HG03521 (cell line): ENCODE measurements at regions not wholly inside any gene's neighbourhood (a gene's known extent, or its start where the extent isn't known, plus 50 kb on each side); places are given as distances from the start of the nearest gene placed in this dataset.
"Not testable (repeated sequence)": the region's sequence is repeated elsewhere in the genome, so short reads cannot be mapped to it uniquely, and the experiment has no call there.

ENCODE experiments used
- ATAC-seq: cut with Tn5 transposase; IDR thresholded peaks from one replicate; pipeline ENCODE4 v1.9.1; 2021; ENCODE audit warnings: mild to moderate bottlenecking, moderate library complexity; ENCODE audit not compliant: unreplicated experiment

DNA sequence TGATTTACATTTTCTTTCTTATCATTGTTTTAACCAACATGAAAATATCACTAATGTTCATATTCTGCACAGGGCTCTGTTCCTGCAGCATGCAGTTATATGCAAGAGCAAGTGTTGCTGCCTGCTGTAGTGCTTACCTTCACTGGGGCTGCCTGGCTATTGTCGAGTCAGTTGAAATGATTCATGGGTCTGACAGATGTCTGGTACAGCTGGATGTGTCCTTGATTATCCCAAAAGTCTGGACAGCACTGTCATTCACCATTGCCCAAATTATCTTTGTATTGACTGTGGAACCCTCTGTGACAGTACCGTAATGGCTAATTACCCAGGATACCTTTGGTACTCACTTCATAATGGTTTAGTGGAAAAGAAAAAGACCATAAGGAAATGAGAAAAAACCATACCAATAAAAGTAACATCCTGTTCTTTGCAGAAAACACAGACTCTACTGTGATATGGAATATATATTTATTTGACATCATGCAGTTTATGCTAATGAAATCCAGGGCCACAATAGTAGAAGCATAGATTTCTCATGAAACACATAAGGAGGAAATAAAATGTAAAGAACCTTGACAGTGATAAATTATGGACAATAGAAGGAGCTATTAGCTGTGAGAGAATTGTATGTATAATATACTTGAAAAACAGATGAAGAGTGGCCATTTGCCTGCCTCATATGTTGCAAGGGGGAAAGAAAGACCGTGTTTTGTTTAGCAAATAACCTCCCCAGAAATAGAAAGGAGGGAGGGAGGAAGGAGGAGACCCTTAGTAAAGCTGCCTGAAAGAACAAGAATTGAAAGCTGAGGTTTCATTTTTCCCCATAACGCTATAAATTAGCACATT, 249.8 kb upstream of the ATP5MC3 start:
- no peak for ATAC-seq

DNA sequence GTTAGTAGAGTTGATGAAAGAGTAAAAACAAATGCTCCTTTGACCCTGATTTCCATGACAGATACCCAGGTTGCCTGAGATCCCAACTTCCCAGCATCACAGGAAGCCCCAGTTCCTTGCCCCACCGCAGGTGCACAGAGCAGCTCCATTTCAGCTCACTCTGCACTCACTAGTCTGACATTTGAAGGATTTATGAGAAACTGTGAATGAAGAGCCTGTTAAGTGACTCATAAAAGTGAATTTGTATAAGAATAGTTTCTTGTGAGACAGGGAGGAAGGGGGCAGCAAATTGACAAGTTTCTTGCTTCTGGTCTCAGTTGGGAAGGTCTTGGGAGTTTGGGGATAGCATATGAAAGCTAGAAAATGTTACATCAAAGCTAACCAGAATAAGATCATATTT, 248.7 kb upstream of the ATP5MC3 start:
- no peak for ATAC-seq

DNA sequence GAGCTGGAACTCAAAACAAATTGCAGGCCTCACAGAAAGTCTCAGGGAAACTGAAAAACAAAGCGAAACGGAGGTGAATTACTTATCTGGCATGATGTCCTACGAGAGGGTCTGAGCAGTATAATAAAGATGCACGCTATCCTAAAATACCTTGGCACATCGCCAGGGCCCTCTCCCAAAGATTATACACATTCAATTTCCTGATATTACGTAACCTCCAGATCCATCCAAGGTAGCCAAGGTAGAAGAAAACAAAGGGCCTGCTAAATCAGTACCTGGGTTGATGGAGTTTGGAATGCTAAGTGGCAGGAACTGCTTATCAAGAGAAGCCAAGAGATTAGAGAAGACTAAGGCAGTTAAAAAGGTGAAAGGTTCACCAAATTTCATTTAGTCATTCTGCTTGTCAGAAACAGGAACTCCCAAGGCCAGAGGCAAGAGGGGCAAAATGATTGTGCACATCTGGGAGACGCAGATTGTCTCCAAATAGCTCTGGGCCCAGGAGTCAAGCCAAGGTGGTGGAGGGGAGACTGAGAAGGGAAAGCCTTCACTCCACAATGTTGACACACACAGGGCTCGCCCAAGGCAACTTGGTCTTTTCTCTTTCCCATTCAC, 236.8 kb upstream of the ATP5MC3 start:
- no peak for ATAC-seq

DNA sequence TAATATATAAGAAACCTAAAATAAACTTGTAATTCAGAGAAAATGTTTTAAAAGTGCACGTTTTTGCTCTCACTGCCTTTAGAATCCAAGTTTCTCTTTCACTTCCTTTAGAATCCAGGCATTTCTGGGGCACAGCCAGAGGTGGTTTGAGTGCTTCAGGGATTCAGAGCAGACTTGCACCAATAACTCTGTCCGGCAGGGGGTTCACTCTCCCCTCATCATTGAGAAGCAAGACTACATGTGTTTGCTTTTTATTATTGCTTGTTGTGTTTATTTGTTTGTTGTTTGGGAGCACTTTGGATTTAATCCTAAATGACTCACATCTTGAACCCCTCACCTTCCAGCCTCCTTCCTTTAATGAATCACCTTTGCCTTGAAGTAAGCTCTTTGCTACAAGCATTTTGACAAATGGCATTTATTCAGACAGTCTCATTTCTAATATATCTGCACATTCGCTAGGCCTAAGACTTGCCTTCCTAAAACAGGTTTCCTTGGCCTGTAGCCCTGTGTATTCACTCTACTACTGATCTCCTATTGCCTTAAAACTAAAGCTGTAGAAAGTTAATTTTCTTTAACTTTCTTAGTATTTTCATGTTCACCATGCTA, 233.5 kb upstream of the ATP5MC3 start:
- no peak for ATAC-seq

DNA sequence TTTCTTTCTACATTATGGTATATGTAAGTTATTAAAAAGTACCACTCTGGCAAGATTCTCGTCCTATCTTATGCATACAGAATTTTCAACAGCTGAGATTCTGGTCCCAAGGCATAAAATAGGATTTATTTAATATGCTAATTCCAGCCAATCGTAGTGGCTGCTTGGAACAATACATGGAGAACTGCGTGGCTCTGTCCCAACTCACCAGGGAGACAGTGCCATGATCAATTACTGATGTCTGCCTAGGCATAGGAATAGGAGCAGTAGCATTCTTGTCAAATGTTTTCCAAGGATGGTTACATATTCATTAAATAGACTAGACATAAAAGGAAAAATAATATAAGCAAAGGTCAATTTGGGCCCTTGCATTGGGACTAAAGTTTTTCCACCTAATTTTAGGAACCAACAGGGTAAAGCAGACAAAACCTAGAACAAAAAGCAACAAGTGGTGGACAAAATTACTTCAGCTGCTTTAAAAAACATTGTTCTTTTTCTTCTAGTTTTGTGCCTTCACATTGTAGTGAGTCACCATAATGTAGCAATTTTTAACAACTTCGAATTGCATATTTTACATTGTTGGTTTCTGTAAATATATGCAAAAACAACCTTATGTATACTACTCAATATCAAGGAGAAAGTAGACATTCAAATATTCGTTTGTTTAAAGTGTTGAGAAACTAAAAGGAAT, 232.8 kb upstream of the ATP5MC3 start:
- ATAC-seq, result no peak

DNA sequence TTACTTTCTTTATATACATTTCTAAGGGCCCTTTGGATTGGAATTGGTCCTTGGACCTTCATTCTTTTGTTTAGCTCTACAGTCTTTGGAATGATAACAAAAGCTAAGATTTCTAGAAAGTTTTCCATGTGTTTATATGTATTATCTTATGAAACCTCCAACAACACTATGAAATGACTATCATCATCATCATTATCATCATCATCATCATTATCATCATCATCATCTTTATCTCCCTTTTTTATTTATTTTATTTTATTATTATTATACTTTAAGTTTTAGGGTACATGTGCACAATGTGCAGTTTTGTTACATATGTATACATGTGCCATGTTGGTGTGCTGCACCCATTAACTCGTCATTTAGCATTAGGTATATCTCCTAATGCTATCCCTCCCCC, 229.4 kb upstream of the ATP5MC3 start:
- not testable (repeated sequence) for ATAC-seq

DNA sequence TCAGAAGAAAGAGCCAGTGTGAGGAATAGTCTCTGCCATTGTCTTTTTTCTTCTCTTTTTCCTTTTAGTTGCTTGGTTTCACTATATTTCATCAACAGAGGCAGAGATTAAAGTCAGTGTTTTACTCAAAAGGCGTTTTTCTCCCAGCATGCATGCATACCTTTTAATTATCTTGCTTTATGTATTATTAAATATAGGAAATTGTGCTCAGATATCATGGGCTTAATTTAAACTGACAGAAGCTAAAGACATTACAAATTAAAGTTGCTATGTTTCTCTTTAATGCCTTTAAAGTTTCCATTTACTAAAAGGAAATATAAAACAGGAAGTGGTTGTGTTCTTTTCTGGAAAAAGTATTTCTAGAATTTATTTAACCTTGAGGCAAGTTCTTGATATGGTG, 223.3 kb upstream of the ATP5MC3 start:
- ATAC-seq, result no peak

DNA sequence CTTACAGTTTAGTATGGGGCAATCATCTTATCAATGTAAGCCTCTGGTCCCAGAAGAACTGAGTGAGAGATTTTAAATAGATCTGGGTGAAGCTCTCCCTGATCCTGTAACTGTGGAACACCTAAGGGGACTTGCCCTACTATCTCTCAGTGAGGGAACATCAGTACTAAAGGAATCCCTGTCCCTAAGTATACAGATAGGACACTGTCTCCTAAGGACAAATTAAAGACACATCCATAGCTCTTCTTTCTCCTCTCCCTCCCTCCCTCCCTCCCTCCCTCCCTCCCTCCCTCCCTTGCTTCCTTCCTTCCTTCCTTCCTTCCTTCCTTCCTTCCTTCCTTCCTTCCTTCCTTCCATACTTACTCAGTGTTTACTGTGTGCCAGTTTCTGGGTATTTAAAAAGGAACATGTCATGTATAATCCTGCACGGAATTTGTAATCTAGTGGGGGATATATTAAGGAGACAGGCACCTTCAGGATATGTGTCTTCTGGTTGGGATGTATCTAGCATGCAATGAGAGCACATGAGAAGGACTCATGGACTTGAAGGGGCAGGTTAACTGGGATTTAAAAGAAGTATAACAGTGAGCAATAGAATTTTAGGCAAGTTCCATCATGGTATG, 222.2 kb upstream of the ATP5MC3 start:
- ATAC-seq, result no peak

DNA sequence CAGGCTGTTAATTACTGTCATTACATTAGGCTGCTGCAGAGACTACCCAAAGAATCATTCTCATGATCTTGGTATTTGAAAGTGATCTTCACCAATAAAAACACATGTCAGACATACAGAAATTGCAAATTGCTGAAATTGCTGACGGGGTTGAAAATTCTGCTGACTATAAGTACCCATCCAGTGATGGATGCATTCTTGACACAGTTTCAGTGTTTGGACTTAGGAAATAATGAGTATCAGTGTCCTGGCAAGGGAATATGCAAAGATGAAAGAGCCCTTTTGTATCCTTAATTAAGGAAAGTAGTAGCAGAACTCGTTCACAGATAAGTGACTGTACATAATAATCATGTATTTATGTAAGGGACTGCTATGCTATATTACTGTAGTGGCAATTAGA, 221.1 kb upstream of the ATP5MC3 start:
- no peak for ATAC-seq

DNA sequence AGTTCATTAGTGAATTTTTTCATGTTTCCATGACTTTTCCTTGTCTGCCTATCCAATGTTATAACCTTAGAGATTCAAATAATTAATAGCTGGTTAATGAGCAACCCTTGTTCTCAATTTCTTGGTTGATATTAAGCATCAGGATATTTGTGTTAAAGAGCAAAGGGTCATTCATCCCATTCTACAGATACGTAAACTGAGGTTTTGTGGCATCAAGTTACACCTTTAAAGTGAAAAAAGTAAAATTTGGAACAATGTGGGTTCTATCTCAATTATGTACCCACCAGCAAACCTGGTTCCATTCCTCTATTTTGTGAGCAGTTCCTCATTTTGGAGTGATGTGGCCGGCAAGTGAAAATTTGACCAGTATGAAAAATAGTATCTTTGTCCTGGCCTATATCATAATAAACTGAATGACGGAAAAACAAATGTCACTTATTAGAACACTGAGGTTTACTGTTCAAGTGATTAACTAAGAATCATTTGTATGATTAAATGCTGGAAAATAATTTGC, 220.5 kb upstream of the ATP5MC3 start:
- ATAC-seq, result no peak

DNA sequence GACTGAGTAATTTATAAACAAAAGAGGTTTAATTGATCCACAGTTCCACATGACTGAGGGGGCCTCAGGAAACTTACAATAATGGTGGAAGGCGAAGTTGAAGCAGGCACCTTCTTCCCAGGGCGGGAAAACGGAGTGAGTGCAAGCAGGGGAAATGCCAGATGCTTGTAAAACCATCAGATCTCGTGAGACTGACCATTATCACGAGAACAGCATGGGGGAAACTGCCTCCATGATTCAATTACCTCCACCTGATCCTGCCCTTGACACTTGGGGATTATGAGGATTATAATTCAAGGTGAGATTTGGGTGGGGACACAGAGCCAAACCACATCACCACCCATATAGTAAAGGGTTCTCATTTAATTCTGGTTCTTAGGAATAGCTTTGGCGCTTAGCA, 219.5 kb upstream of the ATP5MC3 start:
- no peak for ATAC-seq

DNA sequence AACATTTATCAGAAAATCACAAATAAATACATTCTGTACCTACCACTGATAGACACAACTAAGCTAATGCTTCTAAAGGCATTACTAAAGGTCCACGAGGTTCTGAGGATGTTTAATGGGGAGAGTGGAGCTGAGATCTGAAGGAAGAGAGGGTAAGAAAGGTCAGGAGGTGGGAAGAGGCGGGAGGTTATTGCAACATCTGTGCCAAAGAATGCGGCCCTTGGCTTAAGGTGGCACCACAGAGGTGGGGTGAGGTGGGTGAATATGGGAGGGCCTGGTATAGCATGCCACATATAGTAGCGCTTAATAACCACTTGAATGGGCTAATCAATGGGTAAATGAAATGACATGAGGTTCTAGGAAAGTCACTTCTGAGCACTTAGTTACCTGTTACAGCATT, 217.8 kb upstream of the ATP5MC3 start:
- ATAC-seq, result no peak

DNA sequence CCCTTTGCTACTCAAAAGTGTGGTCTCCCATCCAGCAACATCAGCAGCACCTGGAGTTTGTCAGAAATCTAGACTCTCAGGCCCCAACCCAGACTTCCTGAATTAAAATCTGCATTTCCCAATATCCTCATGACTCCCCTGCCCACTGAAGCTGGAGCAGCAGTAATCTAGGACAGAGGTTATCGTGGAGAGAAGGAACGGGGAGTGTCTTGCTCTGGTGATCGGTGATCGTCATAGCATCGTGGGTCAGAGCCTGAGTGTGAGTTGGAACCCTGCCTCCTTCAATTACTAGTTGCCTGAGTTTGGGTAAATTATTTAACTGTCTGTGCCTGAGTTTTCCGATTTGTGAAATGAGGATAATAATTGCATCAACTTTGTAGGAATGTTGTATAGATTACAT, 217.3 kb upstream of the ATP5MC3 start:
- ATAC-seq, result no peak

DNA sequence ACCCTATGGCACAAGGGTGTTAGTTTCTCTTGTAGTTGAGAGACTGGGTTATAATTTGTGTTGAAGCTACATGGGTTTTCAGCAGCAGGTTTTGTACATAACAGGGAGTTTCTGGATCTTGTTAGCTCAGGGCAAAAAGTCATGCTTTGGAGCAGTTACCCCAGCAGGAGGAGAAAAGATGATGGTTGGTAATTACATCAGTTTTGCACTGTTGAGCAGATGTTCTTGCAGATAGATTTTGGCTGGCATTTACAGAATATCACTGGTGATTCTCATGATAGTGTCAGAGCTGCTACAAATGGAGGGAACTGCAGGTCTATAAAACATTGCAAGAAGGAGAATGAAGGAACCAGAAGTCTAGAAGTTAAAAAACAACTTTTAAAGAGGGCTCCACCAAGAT, 215.2 kb upstream of the ATP5MC3 start:
- no peak for ATAC-seq

DNA sequence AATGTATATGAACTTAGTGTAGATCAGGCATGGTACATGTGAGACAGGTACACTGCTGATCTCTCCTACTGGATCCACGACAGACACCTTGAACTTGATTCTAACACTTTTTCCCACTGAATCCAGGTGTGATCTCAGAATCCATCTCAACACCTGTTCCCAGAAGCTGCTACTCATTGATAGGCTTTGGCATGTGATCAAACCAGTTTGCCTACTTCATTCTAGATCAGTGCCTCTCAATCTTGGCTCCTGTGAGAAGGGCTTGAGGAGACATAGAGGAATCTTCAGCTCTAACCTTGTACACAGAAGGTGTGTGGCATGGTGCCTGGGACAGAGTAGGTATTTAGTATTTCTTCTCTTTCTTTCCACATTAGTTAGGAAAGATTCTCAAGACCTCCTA, 212.3 kb upstream of the ATP5MC3 start:
- no peak for ATAC-seq

DNA sequence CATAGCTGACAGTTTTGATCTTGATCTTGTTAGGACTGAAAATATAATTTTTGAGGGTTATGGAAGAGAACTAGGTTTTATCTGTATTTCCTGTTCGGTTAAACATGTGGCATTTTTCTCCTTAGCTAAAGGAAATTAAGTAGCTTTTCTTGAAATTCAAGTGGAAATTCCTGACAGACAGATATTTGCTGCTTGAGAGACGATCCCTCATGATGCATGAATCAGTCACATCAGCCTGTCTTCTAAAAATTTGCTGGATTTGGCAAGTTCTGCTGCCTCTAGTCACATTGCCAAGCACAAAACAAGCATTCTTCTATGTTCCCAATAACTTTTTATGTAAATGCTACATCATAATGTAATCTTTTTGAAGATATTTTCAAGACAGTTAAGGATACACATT, 201.8 kb upstream of the ATP5MC3 start:
- no peak for ATAC-seq

DNA sequence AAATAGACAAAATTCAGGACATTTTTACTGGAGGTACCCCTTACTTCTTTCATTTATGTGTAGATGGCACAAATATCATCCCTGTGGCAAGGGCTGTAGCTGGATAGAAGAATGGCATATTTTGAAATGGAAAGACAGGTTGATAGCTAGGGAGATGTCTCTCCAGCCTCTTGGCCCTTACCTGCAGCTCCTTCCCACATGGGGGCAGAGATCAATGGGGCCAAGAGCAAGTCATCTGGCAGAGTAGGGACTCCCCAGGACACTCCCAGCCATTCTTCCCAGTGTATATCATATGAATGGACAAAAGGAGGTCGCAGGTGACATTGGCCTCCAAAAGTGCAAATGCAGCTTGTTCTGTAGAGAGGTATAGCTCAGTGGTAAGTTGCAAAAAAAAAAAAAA, 192.2 kb upstream of the ATP5MC3 start:
- no peak for ATAC-seq

DNA sequence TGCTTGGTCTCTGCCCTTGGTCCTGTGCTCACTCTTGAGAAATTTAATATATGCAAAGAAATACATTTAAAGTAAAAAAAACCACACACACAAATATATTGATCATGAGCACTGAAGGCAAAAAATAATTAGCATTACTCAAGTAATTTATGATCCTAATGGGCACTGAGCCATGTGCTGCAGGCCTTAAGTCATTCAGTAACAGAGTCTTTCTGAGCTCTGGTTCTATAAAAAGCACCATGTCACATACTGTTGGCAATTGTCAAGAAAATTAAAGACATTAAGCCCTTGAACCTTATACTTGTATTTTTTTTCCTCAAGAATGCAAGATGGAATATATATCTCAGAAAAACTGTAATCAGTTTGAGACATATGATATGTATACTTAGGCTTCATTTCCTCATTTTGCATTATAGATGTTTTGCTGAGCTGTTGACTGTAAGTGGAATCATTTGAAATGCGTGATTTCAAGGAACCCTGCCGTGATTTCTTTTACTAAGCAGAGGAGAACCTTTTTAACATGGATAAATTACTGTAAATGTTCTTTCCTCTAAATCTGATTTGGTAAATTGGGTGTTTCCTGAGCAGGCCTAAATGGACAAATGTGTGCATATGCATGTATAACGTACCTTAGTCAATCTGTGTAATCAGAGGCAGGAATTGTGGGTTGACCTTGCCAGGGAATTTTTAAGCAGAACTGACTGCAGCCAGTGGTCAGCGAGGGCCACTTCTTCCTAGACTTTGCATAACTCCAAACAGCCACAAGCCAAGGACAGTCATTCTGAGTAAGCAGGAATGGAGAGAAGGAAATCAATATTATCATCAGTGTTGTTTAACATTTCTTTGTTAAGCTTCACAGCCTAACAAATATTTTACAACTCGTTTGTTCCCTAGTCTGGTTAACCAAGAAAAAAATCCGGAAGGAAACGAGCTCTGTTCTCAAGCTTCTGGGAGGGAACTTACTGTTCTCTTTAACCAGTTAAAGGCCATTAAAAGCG, 191.5 kb upstream of the ATP5MC3 start:
- ATAC-seq, result no peak

DNA sequence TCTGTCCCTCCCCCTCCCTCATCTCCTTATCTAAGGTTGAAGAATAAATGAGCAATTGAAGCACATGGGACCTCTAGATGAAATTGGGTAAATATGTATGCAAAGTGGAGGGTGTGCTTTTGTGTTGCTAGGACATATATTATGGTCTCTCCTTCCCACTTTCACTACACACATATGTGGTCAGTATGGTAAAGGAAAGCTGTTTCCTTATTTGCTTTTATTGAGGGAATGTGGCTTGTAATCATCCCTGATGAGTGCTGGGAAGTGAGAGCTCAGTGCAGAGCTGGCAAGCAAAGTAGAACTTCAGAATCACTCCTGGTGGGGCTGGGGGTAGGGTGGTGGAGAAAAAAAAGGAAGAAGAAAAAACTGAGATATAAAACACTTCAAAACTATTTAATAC, 189.9 kb upstream of the ATP5MC3 start:
- ATAC-seq, result no peak

DNA sequence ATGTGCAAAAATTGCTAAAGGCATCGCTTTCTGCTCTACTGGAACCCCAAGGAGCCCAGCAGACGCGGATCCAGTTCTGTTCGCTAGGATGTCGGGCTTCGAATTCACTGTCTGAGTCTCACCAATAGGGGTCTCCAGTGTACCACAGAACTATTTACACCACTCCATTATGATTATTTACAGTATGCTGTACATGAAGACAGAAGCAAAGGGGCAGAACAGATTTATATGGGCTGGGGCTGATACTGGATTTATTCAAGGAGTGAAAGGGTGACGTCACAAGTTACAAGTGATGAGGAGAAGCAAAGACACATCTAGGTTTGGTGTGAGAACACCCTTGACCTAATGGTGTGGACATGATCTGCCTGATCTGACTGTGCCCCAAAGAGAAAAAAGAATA, 185.3 kb upstream of the ATP5MC3 start:
- peak; percentile 80 for ATAC-seq
